Calu3 (cell line): ENCODE measurements at regions not wholly inside any gene's neighbourhood (a gene's known extent, or its start where the extent isn't known, plus 50 kb on each side); places are given as distances from the start of the nearest gene placed in this dataset.

Experiments used
- BruUV-seq: library from RNA; stranded (reverse); fragments of 400-500 nt; replicated peaks from 2 replicates; lab custom pipeline; 2021; lab: Mats Ljungman, UMichigan
- CTCF ChIA-PET: fragments of 300-600 bp; sonication (Branson Sonifier 250); formaldehyde crosslinking; loops from one replicate; lab custom pipeline; 2022; ENCODE audit warnings: antibody characterized with exemption; lab: Charles Lee
- DNase-seq: peaks from one replicate; pipeline ENCODE4 v3.0.0; 2022
- H3K27ac Mint-ChIP-seq: one replicate; pipeline ENCODE4 v1.8.0; 2022; ENCODE audit warnings: mixed read lengths; ENCODE audit not compliant: unreplicated experiment
- H3K27me3 Mint-ChIP-seq: one replicate; pipeline ENCODE4 v1.8.0; 2022; ENCODE audit warnings: mixed read lengths; ENCODE audit not compliant: unreplicated experiment
- H3K36me3 Mint-ChIP-seq: one replicate; pipeline ENCODE4 v1.8.0; 2022; ENCODE audit warnings: mild to moderate bottlenecking, moderate library complexity, mixed read lengths; ENCODE audit not compliant: insufficient read depth, unreplicated experiment
- H3K4me1 Mint-ChIP-seq: one replicate; pipeline ENCODE4 v1.8.0; 2022; ENCODE audit warnings: mild to moderate bottlenecking, low read depth, mixed read lengths; ENCODE audit not compliant: unreplicated experiment
- H3K4me3 Mint-ChIP-seq: one replicate; pipeline ENCODE4 v1.8.0; 2022; ENCODE audit warnings: mild to moderate bottlenecking, low read depth, moderate library complexity, mixed read lengths; ENCODE audit not compliant: unreplicated experiment
- H3K9me3 Mint-ChIP-seq: one replicate; pipeline ENCODE4 v1.8.0; 2022; ENCODE audit warnings: low read depth, mixed read lengths; ENCODE audit not compliant: unreplicated experiment
- intact Hi-C: fragments of 100-400 bp; cut with micrococcal nuclease; formaldehyde crosslinking; loops from one replicate; pipeline ENCODE4 v1.10.0; 2022; ENCODE audit not compliant: unreplicated experiment
- TF ChIP-seq, protein P1 (sequence below): fragments of 200-600 bp; IDR thresholded peaks from one replicate; pipeline ENCODE4 v1.8.0; 2022; ENCODE audit warnings: antibody characterized with exemption; ENCODE audit not compliant: unreplicated experiment

DNA sequence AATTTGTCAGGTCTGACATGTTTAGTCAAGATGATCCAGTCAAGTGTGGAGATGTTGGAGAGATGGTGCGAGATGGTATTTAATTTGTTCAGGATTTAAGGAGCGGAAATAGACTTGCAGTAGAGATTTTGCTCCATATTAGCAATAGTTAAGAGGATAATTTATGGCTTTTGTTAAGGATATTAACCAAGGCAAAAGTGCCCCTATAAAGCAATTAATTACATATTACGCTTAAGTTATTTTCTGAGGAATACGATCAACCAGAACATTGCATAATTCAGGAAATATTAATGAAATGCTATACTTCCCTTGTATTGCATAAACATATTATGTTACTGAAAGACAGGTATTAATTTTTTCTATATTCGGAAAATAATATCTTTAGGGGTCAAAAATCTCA is 83.9 kb downstream of the ZIC1 start:
- CTCF ChIA-PET: no interaction called here
- H3K4me3 Mint-ChIP-seq: no peak overlapping the region

DNA sequence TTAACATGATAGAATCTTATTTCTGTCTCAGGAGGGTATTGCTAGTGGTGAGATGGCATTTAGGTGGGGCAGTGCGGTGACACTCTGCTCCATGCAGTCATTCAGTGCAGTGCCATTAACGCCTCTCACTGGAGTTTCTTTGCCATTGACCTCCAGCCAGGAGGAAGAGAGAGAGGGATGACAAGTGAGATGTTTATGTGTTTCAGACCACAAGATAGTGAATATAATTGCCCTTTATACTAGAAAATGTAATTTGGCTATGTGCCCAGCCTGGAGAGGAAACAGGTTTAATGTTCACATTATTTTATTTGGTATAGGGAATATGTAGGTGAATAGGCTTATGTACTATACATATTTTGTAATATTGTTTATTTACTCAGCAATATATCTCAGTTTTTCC is 84.5 kb downstream of the ZIC1 start:
- no peaks in the 10 kb centered on the region for H3K27me3 Mint-ChIP-seq
- peak; percentile 44 for DNase-seq
- CTCF ChIA-PET: no interaction called here
- no peaks in the 10 kb centered on the region for H3K9me3 Mint-ChIP-seq
- intact Hi-C loops: no loop called here
- H3K27ac Mint-ChIP-seq: no peak overlapping the region
- TF ChIP-seq, protein P1, sequence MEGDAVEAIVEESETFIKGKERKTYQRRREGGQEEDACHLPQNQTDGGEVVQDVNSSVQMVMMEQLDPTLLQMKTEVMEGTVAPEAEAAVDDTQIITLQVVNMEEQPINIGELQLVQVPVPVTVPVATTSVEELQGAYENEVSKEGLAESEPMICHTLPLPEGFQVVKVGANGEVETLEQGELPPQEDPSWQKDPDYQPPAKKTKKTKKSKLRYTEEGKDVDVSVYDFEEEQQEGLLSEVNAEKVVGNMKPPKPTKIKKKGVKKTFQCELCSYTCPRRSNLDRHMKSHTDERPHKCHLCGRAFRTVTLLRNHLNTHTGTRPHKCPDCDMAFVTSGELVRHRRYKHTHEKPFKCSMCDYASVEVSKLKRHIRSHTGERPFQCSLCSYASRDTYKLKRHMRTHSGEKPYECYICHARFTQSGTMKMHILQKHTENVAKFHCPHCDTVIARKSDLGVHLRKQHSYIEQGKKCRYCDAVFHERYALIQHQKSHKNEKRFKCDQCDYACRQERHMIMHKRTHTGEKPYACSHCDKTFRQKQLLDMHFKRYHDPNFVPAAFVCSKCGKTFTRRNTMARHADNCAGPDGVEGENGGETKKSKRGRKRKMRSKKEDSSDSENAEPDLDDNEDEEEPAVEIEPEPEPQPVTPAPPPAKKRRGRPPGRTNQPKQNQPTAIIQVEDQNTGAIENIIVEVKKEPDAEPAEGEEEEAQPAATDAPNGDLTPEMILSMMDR: no peak
- BruUV-seq: no TSS peak
- no peaks in the 10 kb centered on the region for H3K36me3 Mint-ChIP-seq
- H3K4me1 Mint-ChIP-seq: peaks cover 13% of the 10 kb centered on the region
- H3K4me3 Mint-ChIP-seq: no peak overlapping the region

More for the DNA sequence above, 83.9 kb downstream of the ZIC1 start:
- Mint-ChIP-seq H3K27me3 (no peaks in the 10 kb centered on the region), H3K27ac (no peak overlapping the region), H3K4me1 (peaks cover 13% of the 10 kb centered on the region), H3K9me3 (no peaks in the 10 kb centered on the region), H3K36me3 (no peaks in the 10 kb centered on the region)
- TF ChIP-seq, protein P1: no peak
- DNase-seq: no peak
- BruUV-seq: no TSS peak
- intact Hi-C loops: no loop called here

DNA sequence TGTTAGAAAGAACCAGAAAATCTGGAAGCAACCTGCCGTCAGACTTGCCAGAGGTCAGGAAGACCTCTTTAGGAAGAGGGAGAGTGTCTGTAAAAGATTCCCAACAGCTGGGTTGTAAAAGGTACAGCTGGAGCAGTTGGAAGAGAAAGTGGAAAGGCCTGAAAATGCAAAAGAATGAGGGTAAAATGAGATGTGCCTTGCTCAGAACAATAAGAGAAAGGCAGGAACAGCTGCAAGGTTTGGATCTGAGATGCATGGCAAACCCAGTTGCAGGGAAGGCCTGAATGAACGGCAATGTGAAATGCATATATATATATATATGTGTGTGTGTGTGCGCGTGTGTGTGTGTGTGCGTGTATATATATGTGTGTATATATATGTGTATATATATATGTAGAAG is 88.1 kb downstream of the ZIC1 start:
- Mint-ChIP-seq H3K4me3 (no peak overlapping the region), H3K4me1 (peaks cover 10% of the 10 kb centered on the region), H3K27me3 (no peaks in the 10 kb centered on the region), H3K27ac (no peak overlapping the region), H3K9me3 (no peaks in the 10 kb centered on the region), H3K36me3 (no peaks in the 10 kb centered on the region)
- CTCF ChIA-PET: no interaction called here
- no peak for DNase-seq
- TF ChIP-seq, protein P1: no peak
- intact Hi-C loops: no loop called here
- no TSS peak for BruUV-seq

DNA sequence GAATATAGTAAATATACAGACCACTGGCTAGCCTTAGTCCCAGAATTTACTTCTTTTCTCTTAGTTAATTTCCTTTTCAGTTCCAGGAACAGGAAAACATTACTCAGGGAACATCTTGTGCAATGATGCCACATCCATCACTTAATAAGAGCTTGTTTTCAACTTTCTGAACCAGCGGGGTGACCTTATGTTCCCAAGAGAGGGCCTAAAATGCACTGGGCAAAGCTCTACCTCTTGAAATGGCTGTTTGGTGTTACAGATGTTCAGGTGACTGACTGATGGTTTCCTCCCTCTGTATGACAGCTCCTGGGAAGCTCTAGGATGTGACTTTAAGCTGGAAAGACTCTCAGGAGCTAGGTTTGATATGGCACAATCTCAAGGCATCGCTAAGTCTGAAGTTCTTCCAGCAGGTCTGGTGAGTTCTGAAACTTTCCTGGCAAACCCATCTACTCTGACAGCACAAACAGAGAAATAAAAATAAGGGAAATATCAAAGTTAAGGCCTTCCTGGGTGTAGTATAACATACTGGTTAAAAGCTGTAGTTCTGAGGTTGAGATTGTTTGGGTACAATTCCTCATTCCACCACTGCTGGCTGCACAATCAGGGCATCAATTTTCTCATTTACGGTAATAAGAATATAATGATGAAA is 98.6 kb downstream of the ZIC1 start:
- Mint-ChIP-seq H3K36me3 (no peaks in the 10 kb centered on the region), H3K27ac (no peak overlapping the region), H3K4me1 (no peaks in the 10 kb centered on the region), H3K27me3 (no peaks in the 10 kb centered on the region), H3K9me3 (no peaks in the 10 kb centered on the region), H3K4me3 (no peak overlapping the region)
- DNase-seq: no peak
- intact Hi-C loops: loop anchor here (5.0 kb wide), 1 partner anchor 570 kb away; no protein-coding TSS in a partner anchor
- no TSS peak for BruUV-seq
- TF ChIP-seq, protein P1: no peak
- CTCF ChIA-PET: no interaction called here
